GM23248 (cell line): ENCODE measurements at regions not wholly inside any gene's neighbourhood (a gene's known extent, or its start where the extent isn't known, plus 50 kb on each side); places are given as distances from the start of the nearest gene placed in this dataset.

ENCODE experiments used
- DNase-seq: peaks from one replicate; pipeline ENCODE4 v3.0.0-alpha.2; 2015
- H2AFZ ChIP-seq: fragments of 200-600 bp; sonication (generic); 2 replicates; pipeline ENCODE4 v1.6.1; 2016; ENCODE audit warnings: antibody characterized with exemption
- H3F3A ChIP-seq: fragments of 200-600 bp; sonication (generic); 2 replicates; pipeline ENCODE4 v1.6.1; 2016; ENCODE audit warnings: mild to moderate bottlenecking, antibody characterized with exemption, mixed run types; ENCODE audit not compliant: insufficient read depth
- H3K27ac ChIP-seq: fragments of 200-600 bp; sonication (generic); 2 replicates; pipeline ENCODE4 v1.5.1; 2016; ENCODE audit warnings: mild to moderate bottlenecking
- H3K27me3 ChIP-seq: fragments of 200-600 bp; sonication (generic); replicated peaks from 2 replicates; pipeline ENCODE4 v1.6.1; 2016; ENCODE audit warnings: mild to moderate bottlenecking; ENCODE audit not compliant: insufficient read depth
- H3K36me3 ChIP-seq: fragments of 200-600 bp; sonication (generic); 2 replicates; pipeline ENCODE4 v1.6.1; 2016; ENCODE audit warnings: low read depth, mild to moderate bottlenecking
- H3K4me1 ChIP-seq: fragments of 200-600 bp; sonication (generic); 2 replicates; pipeline ENCODE4 v1.6.1; 2016; ENCODE audit warnings: mild to moderate bottlenecking; ENCODE audit not compliant: insufficient read depth
- H3K4me2 ChIP-seq: fragments of 200-600 bp; sonication (generic); one replicate; pipeline ENCODE4 v1.6.1; 2016; ENCODE audit warnings: mild to moderate bottlenecking; ENCODE audit not compliant: unreplicated experiment
- H3K4me3 ChIP-seq: fragments of 200-600 bp; sonication (generic); 2 replicates; pipeline ENCODE4 v1.5.1; 2016; ENCODE audit warnings: mild to moderate bottlenecking
- H3K79me2 ChIP-seq: fragments of 200-600 bp; sonication (generic); 2 replicates; pipeline ENCODE4 v1.6.1; 2016; ENCODE audit warnings: mild to moderate bottlenecking; ENCODE audit not compliant: insufficient read depth
- H3K9ac ChIP-seq: fragments of 200-600 bp; sonication (generic); 2 replicates; pipeline ENCODE4 v1.6.1; 2016; ENCODE audit warnings: mild to moderate bottlenecking
- H3K9me2 ChIP-seq: fragments of 200-600 bp; sonication (generic); 2 replicates; pipeline ENCODE4 v1.6.1; 2016; ENCODE audit warnings: mixed run types, mild to moderate bottlenecking, moderate library complexity; ENCODE audit not compliant: insufficient read depth
- H3K9me3 ChIP-seq: fragments of 200-600 bp; sonication (generic); one replicate; pipeline ENCODE4 v1.6.1; 2017; ENCODE audit warnings: low read depth
- H4K20me1 ChIP-seq: fragments of 200-600 bp; sonication (generic); 2 replicates; pipeline ENCODE4 v1.6.0; 2016; ENCODE audit not compliant: insufficient read depth
- EZH2 ChIP-seq: fragments of 200-600 bp; sonication (generic); IDR thresholded peaks from 2 replicates; pipeline ENCODE4 v1.6.1; 2018; ENCODE audit warnings: antibody characterized with exemption, mild to moderate bottlenecking; ENCODE audit not compliant: insufficient read depth, poor library complexity, severe bottlenecking
- EZH2phosphoT487 ChIP-seq: fragments of 200-600 bp; sonication (generic); IDR thresholded peaks from 2 replicates; pipeline ENCODE4 v1.6.1; 2018; ENCODE audit warnings: antibody characterized with exemption, moderate library complexity, mild to moderate bottlenecking, low read depth; ENCODE audit not compliant: insufficient read depth
- WGBS, 2 experiments: methylation state at CpG; one replicate each; pipeline ENCODE4 v1.1.6; 2015 to 2017; ENCODE audit warnings: low lambda C conversion rate in 2 of 2, low coverage in 1 of 2; ENCODE audit errors: missing lambda C conversion rate in 2 of 2; 5-methylcytosine and 5-hydroxymethylcytosine counted together
- in situ Hi-C: fragments of 300-500 bp; cut with MboI; formaldehyde crosslinking; loops from 2 replicates; pipeline ENCODE4 v1.15.0; 2020

DNA sequence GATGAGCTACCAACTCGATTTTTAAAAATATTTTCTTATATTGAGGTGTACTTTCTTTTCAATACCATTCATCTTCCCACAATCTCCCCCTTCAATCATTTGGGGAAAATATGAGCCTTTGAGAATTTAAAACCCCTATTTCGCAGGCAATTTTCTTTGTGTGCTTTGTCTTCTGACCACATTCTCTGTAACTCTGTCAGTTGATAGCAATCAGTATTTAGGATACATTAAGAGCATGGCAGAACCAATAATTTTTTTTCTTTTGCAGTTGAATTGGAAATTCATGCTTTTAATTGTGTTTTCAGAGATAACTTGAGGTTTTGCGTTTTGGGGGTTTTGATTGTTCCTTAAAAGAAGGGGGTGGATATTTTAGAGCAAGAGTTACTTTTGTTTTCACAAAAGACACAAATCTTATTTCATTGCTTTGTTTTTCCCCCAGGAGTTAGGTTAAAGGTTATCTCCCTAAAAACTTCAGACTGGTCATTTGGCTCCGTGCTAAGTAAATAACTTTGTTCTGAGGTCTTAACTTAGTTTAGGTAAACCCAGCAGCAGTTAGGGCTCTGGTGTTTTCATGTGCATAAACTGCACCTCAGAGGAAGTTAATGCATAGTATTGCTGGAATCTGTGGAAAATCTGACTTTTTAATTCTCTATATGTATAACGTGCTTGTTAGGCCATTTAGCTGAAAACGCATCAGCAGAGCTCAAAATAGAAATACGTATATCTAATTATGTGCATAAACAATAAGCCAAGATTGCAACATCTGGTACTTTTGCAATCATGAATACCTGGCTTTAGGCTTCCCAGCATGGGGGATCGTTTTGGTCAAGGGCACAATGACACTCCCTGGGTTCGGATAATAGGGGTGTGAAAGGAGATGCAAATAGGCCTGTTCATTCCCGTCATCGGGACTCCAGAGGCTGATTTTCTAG, 676.4 kb upstream of the ANKRD30A start:
- Histone ChIP-seq H2AFZ (no peak overlapping the region), H3K79me2 (no peaks in the 10 kb centered on the region), H3K36me3 (no peaks in the 10 kb centered on the region), H3K4me1 (peaks cover 31% of the 10 kb centered on the region), H3F3A (peaks cover 18% of the 10 kb centered on the region; the same call in 1 of the 2 replicates), H3K27ac (no peak overlapping the region), H3K9ac (no peak overlapping the region), H3K4me3 (no peak overlapping the region), H3K9me2 (no peaks in the 10 kb centered on the region), H3K27me3 (no peaks in the 10 kb centered on the region), H4K20me1 (no peaks in the 10 kb centered on the region), H3K4me2 (no peak overlapping the region), H3K9me3 (no peaks in the 10 kb centered on the region)
- WGBS, 2 experiments = 75 to 76% methylated on average over 11 of the region's 11 CpGs
- no peak for TF ChIP-seq EZH2
- no peak for TF ChIP-seq EZH2phosphoT487
- DNase-seq = no peak
- in situ Hi-C loops = no loop called here

DNA sequence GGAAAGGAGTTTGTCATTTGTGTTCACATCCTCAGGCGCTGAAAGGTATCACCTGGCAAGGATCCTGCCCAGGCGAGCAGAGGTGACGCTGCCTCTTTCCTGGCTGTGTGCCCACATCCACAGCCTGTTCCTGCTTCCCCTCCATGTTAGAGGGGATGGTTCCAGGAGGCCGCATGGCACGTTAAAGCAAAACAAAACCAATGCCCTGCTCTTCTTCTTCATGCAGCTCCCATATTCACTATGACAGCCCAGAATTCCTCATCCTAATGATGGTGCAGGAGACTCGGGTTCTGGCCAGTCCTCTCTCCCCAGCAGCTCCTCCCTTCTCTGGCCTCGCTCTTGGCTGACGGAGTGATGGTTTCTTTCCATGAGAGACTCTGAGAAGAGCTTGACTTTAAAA, 678.5 kb upstream of the ANKRD30A start:
- Histone ChIP-seq H3K79me2 (no peaks in the 10 kb centered on the region), H3K9me3 (no peaks in the 10 kb centered on the region), H3K4me2 (no peak overlapping the region), H3K4me1 (peaks cover 38% of the 10 kb centered on the region), H3K9ac (no peak overlapping the region), H3K27me3 (no peaks in the 10 kb centered on the region), H3K27ac (no peak overlapping the region), H3K4me3 (no peak overlapping the region), H3K36me3 (no peaks in the 10 kb centered on the region), H3K9me2 (no peaks in the 10 kb centered on the region), H2AFZ (0 out of 2 replicates have a peak overlapping the region, but pooled peaks have one; percentile 34), H4K20me1 (no peaks in the 10 kb centered on the region), H3F3A (peaks cover 17% of the 10 kb centered on the region; the same call in 1 of the 2 replicates)
- 38 to 48% methylated on average over 8 of the region's 8 CpGs for WGBS, 2 experiments
- in situ Hi-C loops = no loop called here
- TF ChIP-seq EZH2 (no peak), EZH2phosphoT487 (no peak)
- DNase-seq = no peak

DNA sequence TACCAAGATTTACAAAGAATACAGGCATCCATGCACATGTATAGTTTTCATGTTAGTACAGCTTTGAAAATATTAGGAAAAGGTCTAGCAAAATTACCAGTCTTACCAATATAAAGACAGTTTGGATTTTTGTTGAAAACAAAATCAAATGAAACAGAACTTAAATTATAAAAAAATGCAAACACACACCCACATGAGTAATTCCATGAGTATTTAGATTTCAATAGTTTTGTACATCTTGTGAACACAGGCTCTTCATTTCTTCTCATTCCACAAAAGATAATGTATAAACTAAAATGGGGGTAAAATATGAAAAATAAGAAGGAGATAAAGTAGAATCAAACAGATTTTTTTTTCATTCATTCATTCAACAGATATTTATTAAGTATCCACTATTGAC, 682.2 kb upstream of the ANKRD30A start:
- H3K79me2 ChIP-seq = no peaks in the 10 kb centered on the region
- TF ChIP-seq EZH2 (no peak), EZH2phosphoT487 (no peak)
- H3F3A ChIP-seq = peaks cover 2% of the 10 kb centered on the region; the same call in 1 of the 2 replicates
- H4K20me1 ChIP-seq = no peaks in the 10 kb centered on the region
- in situ Hi-C loops = no loop called here
- no peaks in the 10 kb centered on the region for H3K36me3 ChIP-seq
- H3K9me3 ChIP-seq = no peaks in the 10 kb centered on the region
- H3K4me1 ChIP-seq = peaks cover 16% of the 10 kb centered on the region
- no peak overlapping the region for H3K4me2 ChIP-seq
- H3K4me3 ChIP-seq = no peak overlapping the region
- H2AFZ ChIP-seq = no peak overlapping the region
- no peak overlapping the region for H3K27ac ChIP-seq
- H3K9me2 ChIP-seq = no peaks in the 10 kb centered on the region
- no peak overlapping the region for H3K9ac ChIP-seq
- H3K27me3 ChIP-seq = no peaks in the 10 kb centered on the region
- DNase-seq = no peak

DNA sequence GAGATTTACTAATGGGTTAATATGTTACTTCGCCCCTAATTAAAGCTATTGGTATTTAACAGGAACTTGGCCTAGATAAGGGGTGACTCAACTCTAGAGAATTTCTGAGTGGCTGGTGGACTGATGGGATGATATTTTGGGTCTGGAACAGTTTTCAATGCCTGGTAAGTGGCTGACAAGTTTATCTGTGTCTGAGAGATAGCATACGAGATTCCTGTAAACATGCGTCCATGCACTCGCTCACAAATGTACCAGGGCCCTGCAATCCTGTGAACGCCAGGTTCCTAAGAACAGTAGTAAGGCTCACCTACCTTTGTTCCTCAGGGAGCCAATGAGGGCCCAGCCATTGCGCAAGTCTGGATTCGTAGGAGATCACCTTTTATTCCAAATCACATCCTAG, 683.8 kb upstream of the ANKRD30A start:
- no peak overlapping the region for H3K4me3 ChIP-seq
- no peaks in the 10 kb centered on the region for H3K79me2 ChIP-seq
- no peak overlapping the region for H3K9ac ChIP-seq
- no peak overlapping the region for H2AFZ ChIP-seq
- no peaks in the 10 kb centered on the region for H3K9me3 ChIP-seq
- H3K36me3 ChIP-seq = no peaks in the 10 kb centered on the region
- in situ Hi-C loops = no loop called here
- no peak for DNase-seq
- no peak overlapping the region for H3K27ac ChIP-seq
- 52 to 59% methylated on average over 7 of the region's 7 CpGs for WGBS, 2 experiments
- TF ChIP-seq EZH2 = no peak
- TF ChIP-seq EZH2phosphoT487 = no peak
- peaks cover 3% of the 10 kb centered on the region; the same call in 1 of the 2 replicates for H3F3A ChIP-seq
- peaks cover 16% of the 10 kb centered on the region for H3K4me1 ChIP-seq
- H4K20me1 ChIP-seq = no peaks in the 10 kb centered on the region
- H3K9me2 ChIP-seq = no peaks in the 10 kb centered on the region
- H3K27me3 ChIP-seq = no peaks in the 10 kb centered on the region
- no peak overlapping the region for H3K4me2 ChIP-seq
